VCaP (cell line): ENCODE measurements at regions not wholly inside any gene's neighbourhood (a gene's known extent, or its start where the extent isn't known, plus 50 kb on each side); places are given as distances from the start of the nearest gene placed in this dataset.

ENCODE experiments used
- H3K27ac ChIP-seq: fragments of 450-650 bp; 2 replicates; pipeline ENCODE4 v1.5.1; 2017
- CTCF ChIP-seq: fragments of 450-650 bp; conservative IDR thresholded peaks from 2 replicates; pipeline ENCODE4 v1.5.1; 2017; ENCODE audit warnings: mild to moderate bottlenecking, moderate library complexity

DNA sequence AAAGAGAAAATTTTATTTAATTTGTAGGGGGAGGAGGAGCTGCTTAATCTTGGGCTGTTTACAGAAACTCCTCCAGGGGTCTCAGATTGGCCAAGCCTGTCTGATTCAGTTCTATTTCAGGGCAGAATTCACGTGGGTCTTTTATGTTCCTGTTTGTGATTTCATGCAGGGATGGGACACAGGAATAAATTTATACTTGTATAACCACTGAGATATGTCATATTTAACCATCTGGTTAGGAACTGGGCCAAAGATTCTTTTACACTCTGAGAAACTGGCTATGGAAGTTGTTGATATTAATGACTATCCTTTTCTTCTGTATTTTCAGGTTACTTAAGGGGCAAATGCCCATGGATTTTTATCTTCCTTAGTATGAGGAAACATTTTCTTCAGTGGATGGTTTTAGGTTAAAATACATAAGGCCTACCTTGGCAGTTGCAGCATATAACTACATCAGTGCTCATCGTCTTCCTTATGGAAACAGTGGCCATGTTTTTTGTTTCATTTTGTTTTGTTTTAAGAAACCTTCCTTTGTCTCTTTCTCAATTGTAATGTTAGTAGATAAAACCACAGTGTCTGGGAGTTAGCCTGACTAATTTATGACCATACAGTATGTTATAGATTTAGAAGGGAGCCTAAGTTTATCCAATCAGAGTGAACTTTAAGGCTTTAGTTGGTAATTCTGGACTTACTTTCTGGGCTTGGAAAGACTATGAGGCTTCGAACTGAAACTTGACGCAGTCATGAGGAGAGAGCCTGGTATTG lies 132.4 kb upstream of the ANO3 start:
- no peak for TF ChIP-seq CTCF
- no peak overlapping the region for H3K27ac ChIP-seq

- no peak overlapping the region for H3K27ac ChIP-seq
Measured at GRCh38 chr11:26201411-26201810, 130.5 kb upstream of the ANO3 start.

DNA sequence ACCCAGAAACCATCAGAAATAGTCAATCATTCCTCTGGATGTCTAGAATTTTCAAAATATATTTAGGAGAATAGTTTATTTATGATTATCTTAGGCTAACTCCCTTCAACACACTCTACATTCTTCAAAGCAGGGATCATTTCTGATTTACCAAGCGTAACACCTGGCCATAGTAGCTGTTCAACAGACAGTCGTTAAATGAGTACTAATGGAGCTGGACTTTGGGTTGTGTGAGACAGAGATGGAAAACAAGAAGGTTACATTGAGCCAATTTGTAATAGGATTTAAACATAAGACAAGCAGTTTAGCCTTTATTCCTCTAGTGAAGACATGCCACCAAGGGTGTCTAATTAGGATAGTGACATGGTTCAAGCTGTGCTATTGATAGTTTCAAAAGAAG lies 129.2 kb upstream of the ANO3 start:
- no peak for TF ChIP-seq CTCF

More at GRCh38 chr11:26201411-26201810, 130.5 kb upstream of the ANO3 start:
- TF ChIP-seq CTCF: no peak

GRCh38 chr11:26204101-26204500 lies 127.8 kb upstream of the ANO3 start:
- no peak overlapping the region for H3K27ac ChIP-seq
- no peak for TF ChIP-seq CTCF

More for the DNA sequence above, 129.2 kb upstream of the ANO3 start:
- H3K27ac ChIP-seq: no peak overlapping the region

- no peak for TF ChIP-seq CTCF
- H3K27ac ChIP-seq: no peak overlapping the region
Measured at GRCh38 chr11:26204839-26205238, 127.1 kb upstream of the ANO3 start.

DNA sequence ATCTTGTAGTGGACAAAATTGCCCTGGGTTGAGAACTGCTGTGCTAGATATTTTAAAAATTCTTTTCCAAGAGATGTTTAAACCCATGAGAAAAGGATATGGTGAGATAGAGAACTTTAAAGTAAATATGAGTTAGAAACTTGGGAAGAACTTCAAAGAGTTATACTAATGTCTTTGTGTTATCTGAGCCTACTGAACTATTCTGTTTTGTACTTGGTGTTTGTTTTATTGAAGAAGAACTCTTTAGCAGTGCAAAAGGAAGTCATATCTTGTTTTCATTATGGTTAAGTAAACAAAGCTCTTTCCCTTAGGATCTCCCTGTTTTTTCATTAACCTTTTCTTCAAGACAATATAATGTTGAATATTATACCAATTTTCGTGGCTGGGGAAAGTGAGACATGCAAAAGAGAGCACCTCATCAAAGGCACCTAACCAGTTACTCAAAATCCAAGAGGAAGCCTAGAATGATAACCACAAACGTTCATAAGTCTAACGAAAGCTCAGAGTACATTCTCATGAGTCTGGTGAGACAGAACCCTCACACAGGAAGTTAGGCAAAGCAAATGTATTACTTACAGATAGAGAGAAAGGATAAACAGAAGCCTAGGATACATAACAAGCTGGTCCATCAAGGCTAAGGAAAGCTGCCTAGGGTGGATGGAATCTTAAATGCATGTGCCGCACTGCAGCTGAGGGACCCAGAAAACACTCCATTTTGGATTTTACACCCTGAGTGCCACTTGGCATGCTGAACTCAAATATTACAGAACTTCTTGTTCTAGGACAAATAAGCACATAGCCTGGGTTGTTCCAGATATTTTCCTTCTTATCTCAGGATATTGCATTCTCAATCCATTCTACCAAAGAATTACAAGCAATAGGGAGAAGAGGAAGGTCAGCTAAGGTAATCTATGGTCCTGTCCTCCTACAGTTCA lies 112.5 kb upstream of the ANO3 start:
- H3K27ac ChIP-seq: peak overlapping the region; percentile 70
- no peak for TF ChIP-seq CTCF

- no peak overlapping the region for H3K27ac ChIP-seq
- TF ChIP-seq CTCF: no peak
Measured at GRCh38 chr11:26225646-26226045, 106.3 kb upstream of the ANO3 start.
